COR-L47 (cell line): ENCODE measurements at regions not wholly inside any gene's neighbourhood (a gene's known extent, or its start where the extent isn't known, plus 50 kb on each side); places are given as distances from the start of the nearest gene placed in this dataset.

ENCODE experiments used
- DNase-seq: peaks from one replicate; lab custom pipeline; 2025; lab: John Stamatoyannopoulos, UW

DNA sequence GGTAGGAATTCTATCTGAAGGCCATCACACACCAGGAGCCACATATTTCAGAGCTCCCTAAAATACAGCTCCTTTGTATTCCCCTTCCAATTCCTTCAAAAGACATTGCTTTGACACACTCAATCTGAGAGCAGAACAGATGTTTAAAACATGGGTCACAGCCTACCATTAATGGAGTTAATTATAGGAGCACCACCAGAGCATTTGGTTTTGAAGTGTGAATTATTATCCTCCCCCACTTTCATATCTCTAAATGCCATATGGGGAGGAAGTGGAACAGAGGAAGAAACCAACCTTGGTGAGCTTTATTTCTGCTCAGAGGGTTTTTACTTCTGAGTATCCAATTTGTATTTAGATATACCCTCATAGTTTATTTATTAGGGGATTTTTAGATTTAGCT, 50.7 kb upstream of the TNFRSF21 start:
- no peak for DNase-seq

DNA sequence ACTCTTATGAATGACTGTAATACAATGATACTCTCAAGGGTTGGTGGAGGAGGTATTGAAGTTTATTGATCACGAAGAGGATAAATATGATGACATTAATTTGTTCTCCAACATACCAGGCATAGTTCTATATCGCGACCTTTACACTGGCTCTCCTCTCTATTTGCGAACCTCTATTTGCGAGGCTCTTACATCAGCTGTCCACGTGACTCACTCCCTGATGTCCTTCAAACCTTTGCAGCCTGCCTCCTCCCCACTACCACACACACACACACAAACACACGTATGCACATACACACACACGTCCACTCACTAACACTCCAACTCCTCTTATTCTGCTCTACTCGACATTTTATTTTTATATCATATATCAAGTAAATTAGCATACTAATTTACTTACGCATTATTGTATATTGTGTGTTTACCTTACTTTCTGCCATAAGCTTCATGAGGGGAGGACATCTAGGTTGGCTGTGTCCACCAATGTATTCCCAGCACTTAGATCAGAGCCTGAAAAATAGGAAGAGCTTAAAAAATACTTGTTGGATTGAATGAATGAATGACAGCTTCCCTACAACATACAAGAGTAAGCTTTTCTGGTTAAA, 53.3 kb upstream of the TNFRSF21 start:
- DNase-seq = no peak

DNA sequence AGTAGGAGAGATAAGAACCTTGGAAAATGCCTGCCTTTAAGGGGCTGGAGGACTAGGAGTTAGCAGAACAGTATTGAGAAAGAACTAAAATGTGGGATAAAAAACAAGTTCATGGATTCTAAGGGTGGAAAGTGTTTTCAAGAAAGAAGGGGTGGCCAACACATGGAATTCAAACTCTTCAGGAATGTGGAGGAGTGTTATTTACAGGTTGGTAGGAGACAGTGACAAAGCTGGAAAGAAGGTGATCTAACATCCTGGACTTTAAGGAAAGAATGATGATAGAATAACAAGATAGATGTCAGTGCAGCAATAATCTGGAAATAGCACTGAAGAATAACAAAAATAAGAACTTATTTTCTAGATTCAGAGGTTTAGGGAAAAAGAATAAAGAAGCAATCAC, 54.0 kb upstream of the TNFRSF21 start:
- no peak for DNase-seq

DNA sequence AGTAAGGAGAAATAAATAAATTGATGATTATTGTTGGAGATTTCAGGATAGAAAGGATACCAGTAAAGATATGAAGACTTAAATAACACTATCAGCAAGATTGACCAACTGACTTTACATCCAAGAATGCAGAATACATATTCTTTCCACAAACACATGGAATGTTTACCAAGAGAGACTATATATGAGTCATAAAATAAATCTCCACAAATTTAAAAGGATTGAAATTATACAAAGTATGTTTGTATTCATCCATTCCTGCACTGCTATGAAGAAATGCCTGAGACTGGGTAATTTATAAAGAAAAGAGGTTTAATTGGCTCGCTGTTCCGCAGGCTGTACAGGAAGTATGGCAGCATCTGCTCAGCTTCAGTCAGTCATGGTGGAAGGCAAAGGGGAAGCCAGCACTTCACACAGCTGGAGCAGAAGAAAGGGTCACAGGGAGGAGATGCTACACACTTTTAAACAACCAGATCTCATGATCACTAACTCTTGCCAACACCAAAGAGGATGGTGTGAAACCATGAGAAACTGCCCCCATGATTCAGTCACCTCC, 56.7 kb upstream of the TNFRSF21 start:
- no peak for DNase-seq

DNA sequence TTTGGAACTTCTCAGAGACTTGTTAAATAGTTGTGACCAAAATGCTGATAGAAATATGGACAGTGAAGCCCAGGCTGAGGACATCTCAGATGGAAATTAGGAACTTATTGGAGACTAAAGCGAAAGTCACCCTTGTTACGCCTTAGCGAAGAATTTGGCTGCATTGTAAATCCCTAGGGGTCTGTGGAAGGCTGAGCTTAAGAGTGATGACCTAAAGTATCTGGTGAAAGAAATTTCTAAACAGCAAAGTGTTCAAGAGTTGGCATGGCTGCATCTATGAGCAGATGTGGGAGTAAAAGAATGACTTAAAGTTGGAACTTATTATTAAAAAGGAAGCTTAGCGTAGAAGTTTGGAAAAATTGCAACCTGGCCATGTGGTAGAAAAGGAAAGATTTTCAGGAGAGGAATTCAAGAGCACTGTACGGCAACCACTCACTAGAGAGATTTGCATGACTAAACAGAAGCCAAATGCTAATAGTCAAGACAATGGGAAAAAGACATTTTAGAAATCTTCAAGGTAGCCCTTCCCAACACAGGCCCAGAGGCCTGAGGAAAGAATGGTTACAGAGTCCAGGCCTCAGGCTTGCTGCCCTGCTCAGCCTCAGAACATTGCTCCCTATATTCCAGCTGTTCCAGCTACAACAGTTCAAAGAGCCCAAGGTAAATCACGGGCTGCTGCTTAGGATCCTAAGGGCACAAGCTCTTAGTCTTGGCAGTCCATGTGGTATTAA, 61.6 kb upstream of the TNFRSF21 start:
- DNase-seq = no peak

DNA sequence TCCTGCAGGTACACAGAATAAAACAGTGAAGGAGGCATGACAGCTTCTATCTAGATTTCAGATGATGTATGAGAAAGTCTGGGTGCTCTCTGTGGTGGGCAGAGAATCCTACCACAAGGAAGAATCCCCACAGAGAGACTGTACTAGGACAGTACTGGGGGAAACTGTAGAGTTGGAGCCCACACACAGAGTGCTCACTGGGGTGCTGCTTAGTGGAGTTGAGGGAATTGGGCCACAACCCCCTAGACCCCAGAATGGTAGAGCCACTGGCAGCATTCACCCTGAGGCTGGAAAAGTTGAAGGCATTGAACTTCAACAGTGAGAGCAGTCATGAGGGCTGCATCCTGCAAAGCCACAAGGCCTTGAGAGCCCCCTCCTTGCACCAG, 62.2 kb upstream of the TNFRSF21 start:
- no peak for DNase-seq

DNA sequence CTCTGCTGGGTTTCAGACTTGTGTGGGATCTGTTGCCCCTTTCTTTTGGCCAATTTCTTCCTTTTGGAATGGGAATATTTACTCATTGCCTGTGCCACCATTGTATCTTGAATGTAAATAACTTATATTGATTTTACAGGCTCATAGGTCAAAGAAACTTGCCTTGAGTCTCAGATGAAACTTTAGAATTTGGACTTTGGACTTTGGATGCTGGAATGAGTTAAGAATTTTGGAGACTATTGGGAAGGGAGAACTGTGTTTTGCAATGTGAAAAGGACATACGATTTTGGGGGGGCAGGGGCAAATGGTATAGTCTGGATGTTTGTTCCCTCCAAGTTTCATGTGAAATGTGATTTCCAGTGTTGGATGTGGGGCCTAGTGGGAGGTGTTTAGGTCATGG, 62.6 kb upstream of the TNFRSF21 start:
- DNase-seq = no peak

DNA sequence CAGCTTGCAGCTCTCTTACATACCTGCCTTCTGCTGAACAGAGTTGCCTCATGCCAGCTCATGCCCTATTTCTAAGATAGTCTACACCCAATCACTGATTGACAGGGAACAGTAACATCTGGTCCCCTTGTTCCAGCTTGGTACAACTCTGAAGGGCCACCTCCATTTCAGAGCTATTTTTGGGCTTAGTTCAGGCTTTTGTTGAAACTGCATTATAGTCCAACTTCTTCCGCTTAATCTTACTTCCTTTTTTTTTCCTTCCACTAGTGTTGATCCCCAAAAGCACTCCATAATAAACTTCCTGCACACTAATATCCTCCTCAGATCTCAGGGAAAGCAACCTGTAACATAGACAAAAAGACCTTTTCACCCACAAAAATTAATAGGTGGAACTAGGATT, 65.7 kb upstream of the TNFRSF21 start:
- DNase-seq = no peak

DNA sequence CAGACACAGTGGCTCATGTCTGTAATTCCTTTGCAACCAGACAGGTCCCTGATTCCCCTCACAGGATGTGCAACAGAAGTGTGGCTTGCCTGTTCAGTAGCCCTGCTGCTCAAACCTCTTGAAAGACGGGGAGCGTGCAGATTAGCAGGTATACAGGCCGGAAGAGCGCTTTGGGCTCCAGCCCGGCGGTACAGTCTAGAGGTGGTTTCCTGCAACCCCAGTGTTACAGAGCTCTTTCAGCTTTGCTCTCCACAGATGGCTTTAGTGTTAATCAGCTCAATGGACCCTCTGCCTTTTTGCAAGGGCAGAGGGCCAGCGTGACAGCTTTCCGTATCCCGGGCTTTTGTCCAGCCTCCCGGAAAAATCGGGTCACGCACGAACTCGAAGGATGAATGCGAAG, 67.2 kb upstream of the TNFRSF21 start:
- DNase-seq = no peak

DNA sequence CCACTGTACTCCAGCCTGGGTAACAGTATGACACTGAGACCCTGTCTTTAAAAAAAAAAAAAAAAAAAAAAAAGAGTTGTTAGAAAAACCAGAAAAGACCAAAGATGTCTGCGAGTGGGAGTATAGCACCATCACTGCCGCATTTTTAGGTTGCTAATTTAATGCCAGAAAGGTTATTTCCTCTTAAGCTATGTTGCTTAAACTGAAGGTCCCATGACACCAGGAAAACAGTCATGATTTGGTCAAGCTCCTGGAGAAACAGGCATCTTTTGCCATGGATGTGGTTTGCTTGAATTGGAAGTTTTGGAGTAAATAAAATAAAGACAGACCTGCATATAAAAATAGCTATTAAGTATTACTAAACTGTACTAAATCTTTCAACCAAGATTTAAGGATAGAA, 68.3 kb upstream of the TNFRSF21 start:
- DNase-seq = no peak

DNA sequence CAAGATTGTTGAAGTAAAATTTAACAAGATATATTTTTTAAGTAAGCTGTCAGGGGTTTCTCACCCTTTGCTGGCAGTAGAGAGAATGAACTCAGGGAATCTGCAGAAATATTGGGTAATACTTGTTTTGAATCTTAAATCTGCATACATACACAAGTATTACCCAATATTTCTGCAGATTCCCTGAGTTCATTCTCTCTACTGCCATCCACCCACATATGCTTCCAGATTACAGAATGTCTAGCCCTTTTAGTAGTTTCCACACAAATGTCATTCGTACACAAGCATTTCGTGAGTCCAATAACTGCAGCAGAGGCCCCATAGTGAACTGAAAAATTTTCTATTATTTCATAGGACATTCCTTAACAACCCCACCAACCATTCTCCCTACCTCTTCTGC, 69.6 kb upstream of the TNFRSF21 start:
- DNase-seq = no peak

DNA sequence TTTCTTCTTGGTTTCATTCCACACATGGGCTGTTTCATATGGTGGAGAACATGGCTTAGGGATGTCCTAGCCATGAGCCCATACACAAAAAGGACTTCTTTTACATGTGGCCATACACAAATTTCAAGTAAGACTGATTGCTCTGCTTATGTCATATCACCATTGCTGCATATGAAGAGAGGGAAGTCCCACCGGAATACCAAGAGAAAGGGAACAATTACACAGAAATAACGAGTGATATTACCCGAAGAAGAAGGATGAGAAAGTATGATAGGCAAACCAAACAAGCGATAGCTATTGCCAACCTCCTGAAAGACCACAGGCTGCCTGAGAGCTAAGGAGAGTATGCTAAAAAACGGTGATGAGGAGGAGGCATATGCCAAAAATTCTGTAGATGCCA, 70.5 kb upstream of the TNFRSF21 start:
- no peak for DNase-seq

DNA sequence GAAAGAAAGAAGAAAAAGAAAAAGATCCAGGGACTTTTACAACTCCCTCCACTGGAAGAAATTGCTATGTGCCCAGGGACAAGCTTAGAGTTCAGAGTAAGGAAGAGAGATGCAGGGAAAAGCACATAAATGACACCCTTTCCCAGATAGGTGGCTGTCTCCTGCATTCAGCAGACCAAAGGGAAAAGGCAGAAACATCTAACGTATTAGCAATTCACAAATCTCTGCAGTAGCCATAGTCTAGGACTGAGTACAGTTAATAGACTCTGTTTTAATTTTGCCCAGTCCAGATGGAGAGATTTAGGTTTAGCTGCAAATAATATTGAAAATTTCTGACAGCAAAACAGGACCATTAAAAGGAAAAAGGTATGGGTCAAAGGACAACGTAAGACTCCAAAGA, 71.3 kb upstream of the TNFRSF21 start:
- DNase-seq = no peak

DNA sequence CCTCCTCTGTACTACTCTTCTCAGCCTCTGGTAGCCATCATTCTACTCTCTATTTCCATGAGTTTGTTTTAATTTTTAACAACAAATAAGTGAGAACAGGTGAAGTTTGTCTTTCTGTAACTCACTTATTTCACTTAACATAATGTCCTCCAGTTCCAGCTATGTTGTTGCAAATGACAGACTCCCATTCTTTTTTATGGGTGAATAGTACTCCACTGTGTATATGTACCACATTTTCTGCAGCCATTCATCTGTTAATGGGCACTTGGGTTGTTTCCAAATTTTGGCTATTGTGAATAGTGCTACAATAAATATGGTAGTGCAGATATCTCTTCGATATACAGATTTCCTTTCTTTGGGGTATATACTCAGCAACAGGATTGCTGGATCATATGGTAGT, 73.7 kb upstream of the TNFRSF21 start:
- DNase-seq = no peak

DNA sequence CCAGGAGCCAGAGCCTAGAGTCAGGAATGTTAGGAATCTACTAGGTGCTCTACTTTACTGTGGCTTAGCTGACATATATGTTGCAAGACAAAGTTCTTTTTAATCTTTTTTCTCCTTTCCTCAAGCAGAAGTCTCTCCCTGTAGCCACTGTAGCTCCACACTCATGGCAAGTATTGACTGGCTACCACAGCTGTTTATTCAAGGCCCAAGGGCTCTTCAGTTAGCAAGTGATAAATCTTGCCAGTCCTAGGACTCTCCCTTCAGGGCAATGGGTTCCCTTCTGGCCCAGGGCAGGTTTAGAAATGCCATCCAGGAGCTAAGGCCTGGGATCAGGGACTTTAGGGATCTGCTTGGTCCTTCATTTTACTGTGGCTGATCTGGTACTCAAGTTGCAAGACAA, 82.0 kb upstream of the TNFRSF21 start:
- DNase-seq = no peak

DNA sequence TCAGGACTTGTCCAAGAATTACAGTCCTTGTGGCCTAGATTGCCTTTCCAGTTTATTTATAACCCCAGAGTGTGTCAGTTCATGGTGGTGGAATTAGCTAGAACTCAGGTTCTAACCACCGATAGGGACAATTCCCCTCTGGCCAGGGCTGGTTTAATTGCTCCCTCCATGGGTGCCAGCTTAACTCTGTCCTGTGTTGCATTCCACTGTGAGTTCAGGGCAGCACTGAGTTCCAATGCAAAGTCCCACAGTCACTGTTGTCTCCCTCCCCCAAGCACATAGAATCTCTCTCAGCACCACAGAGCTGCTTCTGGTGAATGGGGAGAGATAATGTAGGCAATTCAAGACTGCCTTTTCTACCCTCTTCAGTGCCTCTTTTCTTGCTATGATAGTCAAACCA, 82.5 kb upstream of the TNFRSF21 start:
- DNase-seq = no peak

DNA sequence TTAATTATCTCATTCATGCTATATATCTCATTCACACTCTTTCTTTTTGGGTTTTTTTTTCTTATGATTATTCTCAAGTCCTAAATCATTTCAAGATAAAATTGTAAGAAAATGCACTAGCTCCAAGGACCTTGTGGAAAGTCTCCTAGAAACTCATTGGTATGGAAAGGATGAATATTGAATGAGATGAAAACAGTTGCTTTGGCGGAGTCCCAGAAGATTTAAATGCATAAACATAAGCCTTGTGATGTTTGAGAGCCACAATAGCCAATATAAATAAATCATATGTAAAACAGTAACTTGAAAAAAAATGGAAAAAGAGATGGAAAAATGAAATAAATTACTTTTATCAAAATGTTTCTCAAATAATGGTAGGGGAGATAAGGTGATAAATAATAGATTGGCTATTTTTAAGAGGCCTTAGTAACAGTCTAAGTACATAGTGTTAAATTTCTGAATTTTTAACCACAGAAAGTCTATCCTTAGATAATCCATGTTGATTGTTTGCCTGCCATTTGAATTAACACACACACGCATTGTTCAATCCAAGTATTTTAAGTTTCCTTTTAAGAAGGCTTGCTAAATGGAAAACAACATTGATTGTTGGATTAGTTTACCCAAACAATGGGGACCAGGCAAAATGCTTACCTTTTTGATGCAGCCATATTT, 81.1 kb upstream of the CD2AP start:
- DNase-seq = no peak

DNA sequence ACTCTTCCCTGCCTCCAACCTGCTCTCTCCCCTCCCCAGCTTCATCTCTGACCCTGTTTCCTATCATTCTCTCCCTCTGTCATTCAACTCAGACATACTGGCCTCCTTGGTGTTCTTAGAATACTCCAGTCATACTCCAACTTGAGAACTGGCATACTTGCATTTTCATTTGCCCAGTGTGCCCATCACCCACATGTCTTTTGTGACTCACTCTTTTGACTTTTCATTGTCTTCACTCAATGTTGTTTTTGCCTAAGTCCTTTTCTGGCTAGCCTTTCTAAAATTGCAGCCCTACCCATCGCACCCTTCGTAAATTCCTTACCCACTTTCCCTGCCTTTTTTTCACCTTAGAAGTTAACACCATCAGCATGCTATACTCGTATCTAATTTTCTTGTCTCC, 77.0 kb upstream of the CD2AP start:
- no peak for DNase-seq

DNA sequence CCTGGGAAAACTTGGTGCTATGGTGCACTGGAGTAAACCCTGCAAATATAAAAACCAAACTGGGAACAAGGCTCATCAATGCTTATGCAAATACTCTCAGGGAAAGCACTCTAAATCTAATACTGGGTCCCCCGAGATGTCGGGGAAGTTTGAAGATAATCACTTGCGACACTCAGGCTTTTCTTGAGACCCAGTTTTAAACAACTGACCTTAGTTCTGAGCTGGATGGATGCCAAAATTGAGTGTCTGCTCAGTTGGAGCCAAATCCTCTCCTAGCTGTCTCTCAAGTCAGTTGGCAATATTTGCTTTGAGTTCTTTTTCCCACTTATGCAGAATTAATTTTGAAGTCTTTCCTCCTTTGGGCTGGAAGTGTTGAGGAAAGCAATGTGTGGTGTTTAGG, 75.5 kb upstream of the CD2AP start:
- no peak for DNase-seq

DNA sequence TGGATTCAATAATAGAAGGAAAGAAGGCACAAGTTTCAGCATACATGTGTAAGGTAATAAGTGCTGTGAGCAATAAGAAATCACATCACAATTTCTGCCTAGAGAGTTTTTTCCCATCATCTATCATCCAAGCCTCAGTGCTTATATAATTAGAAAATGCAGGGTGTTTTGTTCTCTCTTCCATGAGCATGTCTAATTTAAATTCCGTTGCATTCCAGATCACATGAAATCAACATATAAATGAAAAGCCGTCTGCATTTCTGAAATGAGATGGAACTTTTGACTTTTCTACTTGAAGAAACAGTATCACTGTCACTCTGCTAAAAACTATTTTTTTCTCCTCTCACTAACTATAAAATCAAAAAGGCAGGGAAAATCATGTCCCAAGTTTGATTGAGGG, 74.5 kb upstream of the CD2AP start:
- no peak for DNase-seq

DNA sequence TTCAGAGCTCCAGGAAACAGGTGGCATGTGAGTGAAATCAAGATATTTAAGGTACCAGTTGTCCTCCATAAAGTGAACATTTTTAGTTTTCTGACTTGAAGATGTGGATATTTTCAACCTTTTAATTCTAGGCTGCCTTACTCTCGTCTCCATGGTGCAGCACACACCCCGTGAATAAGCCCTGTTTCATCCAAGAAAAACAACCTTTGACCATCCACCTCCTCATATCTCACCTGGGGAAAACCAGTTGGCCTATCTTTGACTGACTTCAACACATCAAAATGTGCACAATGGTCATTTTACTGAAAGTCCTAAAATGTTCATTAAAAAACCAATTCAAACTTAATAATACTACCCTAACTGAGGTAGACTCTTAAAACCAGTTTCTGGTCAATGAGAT, 73.8 kb upstream of the CD2AP start:
- no peak for DNase-seq

DNA sequence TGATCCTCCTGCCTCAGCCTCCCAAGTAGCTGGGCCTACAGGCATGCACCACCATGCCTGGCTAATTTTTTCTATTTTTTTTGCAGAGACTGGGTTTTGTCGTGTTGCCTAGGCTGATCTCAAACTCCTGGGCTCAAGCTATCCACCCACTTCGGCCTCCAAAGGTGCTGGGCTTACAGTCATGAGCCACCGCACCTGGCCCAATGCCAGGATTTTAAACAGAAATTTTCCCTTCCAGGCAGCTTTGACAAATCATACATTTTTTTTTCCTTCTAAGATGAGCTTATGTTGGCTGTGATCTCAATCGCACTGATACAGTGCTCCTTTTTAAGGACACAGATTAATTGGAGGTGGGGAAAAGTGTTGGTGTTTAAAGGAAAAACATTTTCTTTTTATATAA, 73.2 kb upstream of the CD2AP start:
- no peak for DNase-seq

DNA sequence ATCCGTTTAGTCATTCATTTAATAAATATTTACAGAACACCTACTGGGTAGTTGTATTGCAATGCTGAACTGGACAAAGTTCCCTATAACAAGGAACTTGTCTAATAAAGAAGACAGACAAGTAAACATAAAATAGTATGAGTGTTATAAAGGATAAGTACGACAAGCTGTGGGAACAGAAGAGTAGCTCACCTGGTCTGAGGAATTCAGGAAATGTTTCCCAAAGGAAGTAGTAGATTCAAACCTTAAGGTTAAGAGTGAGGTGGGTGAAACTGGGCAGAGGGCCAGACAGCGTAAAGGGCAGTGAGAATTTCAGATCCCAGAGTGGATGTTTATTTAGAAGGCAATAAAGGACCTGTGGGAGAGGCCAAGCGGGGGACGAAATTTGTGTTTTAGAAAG, 72.3 kb upstream of the CD2AP start:
- DNase-seq = peak; percentile 49
